Endothelial cell of umbilical vein (primary cell): ENCODE measurements at regions not wholly inside any gene's neighbourhood (a gene's known extent, or its start where the extent isn't known, plus 50 kb on each side); places are given as distances from the start of the nearest gene placed in this dataset.

Experiments used
- BruUV-seq: library from RNA; stranded (reverse); fragments of 400-500 nt; replicated peaks from 2 replicates; lab custom pipeline; 2021; lab: Mats Ljungman, UMichigan
- CTCF ChIA-PET: fragments of 300-600, 350-600 bp; sonication (Branson Sonifier 250); formaldehyde crosslinking; loops from one replicate; lab custom pipeline; 2021; ENCODE audit warnings: antibody characterized with exemption, inconsistent platforms; lab: Charles Lee
- POLR2A ChIA-PET: fragments of 300-600, 350-600 bp; sonication (Branson Sonifier 250); formaldehyde crosslinking; loops from one replicate; lab custom pipeline; 2021; ENCODE audit warnings: antibody characterized with exemption, inconsistent platforms; lab: Charles Lee
- DNase-seq: peaks from one replicate; pipeline ENCODE4 v3.0.0-alpha.2; 2011; ENCODE audit warnings: low read depth, low spot score
- FAIRE-seq: peaks from 2 replicates; lab custom pipeline; 2011; peaks lifted over from hg19 to GRCh38; lab: Jason Lieb, UNC
- H2AFZ ChIP-seq: 2 replicates; pipeline ENCODE4 v1.6.0; 2012; ENCODE audit warnings: low read depth, low read length, control low read depth, inconsistent platforms
- H3K27ac ChIP-seq: 2 replicates; pipeline ENCODE4 v1.5.1; 2011; ENCODE audit warnings: low read depth, mild to moderate bottlenecking, control low read depth, low read length, moderate library complexity; ENCODE audit not compliant: insufficient read depth
- H3K27me3 ChIP-seq, 2 experiments: 2 replicates each; pipeline versions ENCODE4 v1.6.0 to v1.6.1; 2011; ENCODE audit warnings: low read length in 2 of 2, mixed read lengths in 1 of 2; ENCODE audit not compliant: control insufficient read depth in 2 of 2, insufficient read depth in 2 of 2
- H3K36me3 ChIP-seq, 2 experiments: 2 replicates in 1 of 2; 3 replicates in 1 of 2; pipeline ENCODE4 v1.5.1; 2011; ENCODE audit warnings: low read length in 2 of 2, mild to moderate bottlenecking in 1 of 2, moderate library complexity in 1 of 2; ENCODE audit not compliant: control insufficient read depth in 2 of 2, insufficient read depth in 2 of 2; ENCODE audit errors: extremely low read depth in 1 of 2
- H3K4me1 ChIP-seq: 3 replicates; pipeline ENCODE4 v1.5.1; 2011; ENCODE audit warnings: mild to moderate bottlenecking, low read length; ENCODE audit not compliant: control insufficient read depth, insufficient read depth; ENCODE audit errors: extremely low read depth
- H3K4me2 ChIP-seq: 2 replicates; pipeline ENCODE4 v1.6.1; 2011; ENCODE audit warnings: low read length, control low read depth, mixed read lengths; ENCODE audit not compliant: insufficient read depth
- H3K4me3 ChIP-seq, 3 experiments: fragments of 200-600 bp in 1 of 3; sonication (generic), shearing (Covaris generic) in 1 of 3; replicated peaks in 1 of 3; 2 replicates each; pipeline ENCODE4 v1.5.1; 2011 to 2016; ENCODE audit warnings: control low read depth in 3 of 3, low read length in 3 of 3, mild to moderate bottlenecking in 2 of 3, inconsistent platforms in 1 of 3, low read depth in 1 of 3, moderate library complexity in 1 of 3; ENCODE audit not compliant: insufficient read depth in 1 of 3
- H3K79me2 ChIP-seq: 2 replicates; pipeline ENCODE4 v1.6.0; 2012; ENCODE audit warnings: low read length, inconsistent platforms; ENCODE audit not compliant: control insufficient read depth, insufficient read depth
- H3K9ac ChIP-seq: replicated peaks from 2 replicates; pipeline ENCODE3; 2011; ENCODE audit warnings: low read length, control low read depth; ENCODE audit not compliant: insufficient read depth; ENCODE audit errors: extremely low read depth
- H3K9me1 ChIP-seq: replicated peaks from 3 replicates; pipeline ENCODE4 v1.6.0; 2011; ENCODE audit warnings: mild to moderate bottlenecking, low read length; ENCODE audit not compliant: control insufficient read depth, insufficient read depth; ENCODE audit errors: extremely low read depth
- H3K9me3 ChIP-seq: replicated peaks from 2 replicates; pipeline ENCODE4 v1.5.1; 2012; ENCODE audit warnings: low read length, inconsistent platforms; ENCODE audit not compliant: control insufficient read depth, insufficient read depth
- H4K20me1 ChIP-seq: replicated peaks from 2 replicates; pipeline ENCODE3; 2011; ENCODE audit warnings: mild to moderate bottlenecking, low read length; ENCODE audit not compliant: control insufficient read depth, insufficient read depth; ENCODE audit errors: extremely low read depth
- EZH2 ChIP-seq: IDR thresholded peaks from 2 replicates; pipeline ENCODE4 v1.6.1; 2012; ENCODE audit warnings: borderline replicate concordance, low read depth, mild to moderate bottlenecking, moderate library complexity, low read length, inconsistent platforms; ENCODE audit not compliant: severe bottlenecking
- FOS ChIP-seq: IDR thresholded peaks from 2 replicates; pipeline ENCODE4 v1.6.1; 2011; ENCODE audit warnings: mild to moderate bottlenecking, low read length, moderate library complexity, borderline replicate concordance; ENCODE audit not compliant: insufficient read depth
- GATA2 ChIP-seq: IDR thresholded peaks from 2 replicates; pipeline ENCODE4 v1.7.0; 2011; ENCODE audit warnings: low read depth, mild to moderate bottlenecking, moderate library complexity, mixed read lengths, low read length; ENCODE audit not compliant: insufficient read length, insufficient read depth
- JUN ChIP-seq: IDR thresholded peaks from 2 replicates; pipeline ENCODE4 v1.6.1; 2011; ENCODE audit warnings: borderline replicate concordance, low read depth; ENCODE audit not compliant: insufficient read length, insufficient read depth
- MYC ChIP-seq: IDR thresholded peaks from one replicate; pipeline ENCODE4 v1.6.1; 2011; ENCODE audit warnings: mild to moderate bottlenecking, low read depth, low read length
- POLR2A ChIP-seq: IDR thresholded peaks from 2 replicates; pipeline ENCODE4 v1.6.1; 2012; ENCODE audit warnings: low read depth, mild to moderate bottlenecking, control low read depth, low read length
- POLR2AphosphoS5 ChIP-seq: IDR thresholded peaks from 2 replicates; pipeline ENCODE4 v1.6.1; 2012; ENCODE audit warnings: low read depth, mild to moderate bottlenecking, control low read depth, low read length, moderate library complexity; ENCODE audit not compliant: insufficient read depth
- dilution Hi-C: fragments of 300-500 bp; cut with MboI; formaldehyde crosslinking; loops from one replicate; pipeline ENCODE4 v1.15.0; 2019; ENCODE audit warnings: low sequenced_read_pairs; ENCODE audit not compliant: extremely low pct_ligation_motif_present
- intact Hi-C: fragments of 100-400 bp; cut with micrococcal nuclease; formaldehyde crosslinking; loops from one replicate; pipeline ENCODE4 v1.10.0; 2022
- TF ChIP-seq, protein P1 (sequence below): IDR thresholded peaks from 2 replicates; pipeline ENCODE4 v1.6.1; 2011; ENCODE audit not compliant: insufficient read depth, insufficient read length
- TF ChIP-seq, protein P2 (sequence below), 2 donors: IDR thresholded peaks; 1 replicate in 1 of 2; 2 replicates in 1 of 2; pipeline ENCODE4 v1.5.1; 2011; ENCODE audit warnings: low read length in 2 of 2, mild to moderate bottlenecking in 2 of 2, moderate library complexity in 2 of 2, control low read depth in 1 of 2, inconsistent platforms in 1 of 2, low read depth in 1 of 2; ENCODE audit not compliant: insufficient read depth in 1 of 2; ENCODE audit errors: extremely low read depth in 1 of 2

DNA sequence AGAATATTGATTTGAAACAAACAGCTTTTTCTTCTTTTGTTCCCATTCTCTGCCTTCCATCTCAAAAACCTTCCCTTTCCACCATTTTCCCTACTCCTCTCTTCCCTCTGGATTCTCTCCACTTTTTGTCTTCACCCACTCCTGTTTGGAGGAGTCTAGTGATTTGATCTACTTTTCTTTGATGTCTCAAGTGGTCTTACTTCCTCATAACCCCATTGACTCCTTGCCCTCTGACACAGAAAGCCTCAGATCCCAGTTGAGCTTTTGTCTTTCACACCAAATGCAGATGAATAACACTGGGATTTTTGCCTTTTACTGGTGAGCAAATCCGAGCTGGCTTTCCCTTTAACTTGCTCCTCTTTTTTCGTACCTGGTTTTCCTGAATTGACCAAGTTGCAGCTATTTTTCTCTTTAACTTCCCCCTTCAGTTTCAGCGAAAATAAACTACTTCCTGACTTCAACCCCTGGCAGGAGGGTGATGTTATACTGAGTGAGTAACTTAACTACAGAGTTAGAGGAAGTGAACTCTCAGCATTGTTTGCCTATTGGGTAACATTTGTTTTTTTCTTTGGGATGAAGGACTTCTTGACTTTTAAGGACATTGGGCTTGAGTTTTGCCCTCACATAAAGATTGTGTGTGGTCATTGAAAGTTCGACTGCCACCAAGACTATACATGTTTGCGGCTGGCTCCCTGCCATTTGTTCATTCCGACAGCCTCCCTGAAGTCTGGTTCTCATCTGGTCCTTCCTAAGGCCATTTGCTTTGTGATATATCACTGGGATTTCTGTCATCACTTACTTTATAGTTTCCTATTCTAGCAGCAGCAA lies 392.8 kb upstream of the NR3C2 start:
- Histone ChIP-seq H3K9ac (peak overlapping the region; percentile 65), H3K79me2 (no peaks in the 10 kb centered on the region), H3K9me1 (no peaks in the 10 kb centered on the region), H3K27ac (peak overlapping the region; percentile 94), H3K4me2 (peak overlapping the region; percentile 81), H3K4me3 (no peak overlapping the region), H2AFZ (peak overlapping the region; percentile 86), H3K9me3 (no peaks in the 10 kb centered on the region), H4K20me1 (no peaks in the 10 kb centered on the region), H3K36me3 (no peaks in the 10 kb centered on the region), H3K4me1 (peaks cover 43% of the 10 kb centered on the region), H3K27me3 (no peaks in the 10 kb centered on the region)
- CTCF ChIA-PET: no interaction called here
- FAIRE-seq: peak; percentile 38
- POLR2A ChIA-PET: no interaction called here
- DNase-seq: peak; percentile 89
- BruUV-seq: TSS peak; percentile 57
- intact Hi-C loops (loop anchor here (10.0 kb wide), 1 partner anchor 480 kb away; no protein-coding TSS in a partner anchor), dilution Hi-C loops (no loop called here)
- TF ChIP-seq EZH2: no peak
- TF ChIP-seq FOS: peak; percentile 35
- TF ChIP-seq GATA2: peak; percentile 26
- TF ChIP-seq MYC: no peak
- no peak for TF ChIP-seq POLR2AphosphoS5
- TF ChIP-seq, protein P1, sequence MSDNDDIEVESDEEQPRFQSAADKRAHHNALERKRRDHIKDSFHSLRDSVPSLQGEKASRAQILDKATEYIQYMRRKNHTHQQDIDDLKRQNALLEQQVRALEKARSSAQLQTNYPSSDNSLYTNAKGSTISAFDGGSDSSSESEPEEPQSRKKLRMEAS: no peak
- peak; percentile 48 for TF ChIP-seq JUN
- TF ChIP-seq, protein P2, sequence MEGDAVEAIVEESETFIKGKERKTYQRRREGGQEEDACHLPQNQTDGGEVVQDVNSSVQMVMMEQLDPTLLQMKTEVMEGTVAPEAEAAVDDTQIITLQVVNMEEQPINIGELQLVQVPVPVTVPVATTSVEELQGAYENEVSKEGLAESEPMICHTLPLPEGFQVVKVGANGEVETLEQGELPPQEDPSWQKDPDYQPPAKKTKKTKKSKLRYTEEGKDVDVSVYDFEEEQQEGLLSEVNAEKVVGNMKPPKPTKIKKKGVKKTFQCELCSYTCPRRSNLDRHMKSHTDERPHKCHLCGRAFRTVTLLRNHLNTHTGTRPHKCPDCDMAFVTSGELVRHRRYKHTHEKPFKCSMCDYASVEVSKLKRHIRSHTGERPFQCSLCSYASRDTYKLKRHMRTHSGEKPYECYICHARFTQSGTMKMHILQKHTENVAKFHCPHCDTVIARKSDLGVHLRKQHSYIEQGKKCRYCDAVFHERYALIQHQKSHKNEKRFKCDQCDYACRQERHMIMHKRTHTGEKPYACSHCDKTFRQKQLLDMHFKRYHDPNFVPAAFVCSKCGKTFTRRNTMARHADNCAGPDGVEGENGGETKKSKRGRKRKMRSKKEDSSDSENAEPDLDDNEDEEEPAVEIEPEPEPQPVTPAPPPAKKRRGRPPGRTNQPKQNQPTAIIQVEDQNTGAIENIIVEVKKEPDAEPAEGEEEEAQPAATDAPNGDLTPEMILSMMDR (IDR thresholded peaks at IDR 0.05; ENCODE audit: extremely low read depth in 1 of 2, insufficient read depth in 1 of 2, low read depth in 1 of 2, low read length in 2 of 2): no peak
- no peak for TF ChIP-seq POLR2A
